ENCODE measurements at regions not wholly inside any gene's neighbourhood (a gene's known extent, or its start where the extent isn't known, plus 50 kb on each side); places are given as distances from the start of the nearest gene placed in this dataset.

- CTCF ChIA-PET: no interaction called here
- POLR2A ChIA-PET: no interaction called here
- DNase-seq: no peak
- Histone ChIP-seq H3K27me3 (replicated peaks in 1 of 4; ENCODE audit: control extremely low read depth in 1 of 4, control insufficient read depth in 3 of 4, insufficient read depth in 4 of 4, low read length in 3 of 4) (no peaks in the 10 kb centered on the region), H2AFZ (ENCODE audit: insufficient read depth, low read depth, low read length, poor library complexity, severe bottlenecking) (no peak overlapping the region), H3K4me2 (replicated peaks; ENCODE audit: low read depth, low read length, poor library complexity, severe bottlenecking) (no peak overlapping the region), H3K9me3 (ENCODE audit: control extremely low read depth in 1 of 3, control insufficient read depth in 2 of 3, insufficient read depth in 1 of 3, low read length in 2 of 3) (no peaks in the 10 kb centered on the region), H3K4me1 (ENCODE audit: control insufficient read depth in 2 of 2, insufficient read depth in 2 of 2, low read length in 2 of 2) (no peaks in the 10 kb centered on the region), H3K4me3 (ENCODE audit: control extremely low read depth in 1 of 5, extremely low read depth in 1 of 5, insufficient read depth in 1 of 5, low read depth in 2 of 5, low read length in 4 of 5) (no peak overlapping the region), H3K36me3 (replicated peaks in 1 of 2; ENCODE audit: control extremely low read depth in 1 of 2, control insufficient read depth in 1 of 2, extremely low read depth in 1 of 2, insufficient read depth in 2 of 2, low read length in 1 of 2) (no peaks in the 10 kb centered on the region), H3K27ac (ENCODE audit: low read length in 2 of 2) (no peak overlapping the region), H3K79me2 (ENCODE audit: control insufficient read depth, insufficient read depth, low read length) (no peaks in the 10 kb centered on the region), H3K9ac (ENCODE audit: low read length) (no peak overlapping the region), H4K20me1 (ENCODE audit: control insufficient read depth, insufficient read depth, low read length, poor library complexity, severe bottlenecking) (no peaks in the 10 kb centered on the region)
- no peaks in the 10 kb centered on the region for H3K27me3 Mint-ChIP-seq
- no peak for TF ChIP-seq EZH2 (IDR thresholded peaks at IDR 0.05; ENCODE audit: borderline replicate concordance, insufficient read depth, low read depth, low read length, poor library complexity, severe bottlenecking)
- no peak for TF ChIP-seq CTCF (IDR thresholded peaks at IDR 0.05)
- H3K9me3 Mint-ChIP-seq (ENCODE audit: insufficient read depth): no peaks in the 10 kb centered on the region
- H3K4me1 Mint-ChIP-seq: no peaks in the 10 kb centered on the region
- intact Hi-C loops (cut with micrococcal nuclease): no loop called here
- H3K4me3 Mint-ChIP-seq: no peak overlapping the region
- no peak overlapping the region for H3K27ac Mint-ChIP-seq
- ATAC-seq (ENCODE audit: low read depth): no peak
Measured at GRCh38 chrX:122268353-122268752, 915.7 kb upstream of the GRIA3 start.

GRCh38 chrX:122269243-122269781 lies 914.8 kb upstream of the GRIA3 start:
- Mint-ChIP-seq H3K4me1 (no peaks in the 10 kb centered on the region), H3K9me3 (ENCODE audit: insufficient read depth) (no peaks in the 10 kb centered on the region), H3K27me3 (no peaks in the 10 kb centered on the region), H3K27ac (no peak overlapping the region), H3K4me3 (no peak overlapping the region)
- Histone ChIP-seq H3K4me1 (ENCODE audit: control insufficient read depth in 2 of 2, insufficient read depth in 2 of 2, low read length in 2 of 2) (no peaks in the 10 kb centered on the region), H3K4me3 (ENCODE audit: control extremely low read depth in 1 of 5, extremely low read depth in 1 of 5, insufficient read depth in 1 of 5, low read depth in 2 of 5, low read length in 4 of 5) (no peak overlapping the region), H3K27me3 (replicated peaks in 1 of 4; ENCODE audit: control extremely low read depth in 1 of 4, control insufficient read depth in 3 of 4, insufficient read depth in 4 of 4, low read length in 3 of 4) (no peaks in the 10 kb centered on the region), H2AFZ (ENCODE audit: insufficient read depth, low read depth, low read length, poor library complexity, severe bottlenecking) (no peak overlapping the region), H3K4me2 (replicated peaks; ENCODE audit: low read depth, low read length, poor library complexity, severe bottlenecking) (no peak overlapping the region), H3K9me3 (ENCODE audit: control extremely low read depth in 1 of 3, control insufficient read depth in 2 of 3, insufficient read depth in 1 of 3, low read length in 2 of 3) (no peaks in the 10 kb centered on the region), H4K20me1 (ENCODE audit: control insufficient read depth, insufficient read depth, low read length, poor library complexity, severe bottlenecking) (no peaks in the 10 kb centered on the region), H3K27ac (ENCODE audit: low read length in 2 of 2) (no peak overlapping the region), H3K9ac (ENCODE audit: low read length) (no peak overlapping the region), H3K36me3 (replicated peaks in 1 of 2; ENCODE audit: control extremely low read depth in 1 of 2, control insufficient read depth in 1 of 2, extremely low read depth in 1 of 2, insufficient read depth in 2 of 2, low read length in 1 of 2) (no peaks in the 10 kb centered on the region), H3K79me2 (ENCODE audit: control insufficient read depth, insufficient read depth, low read length) (no peaks in the 10 kb centered on the region)
- TF ChIP-seq EZH2 (IDR thresholded peaks at IDR 0.05; ENCODE audit: borderline replicate concordance, insufficient read depth, low read depth, low read length, poor library complexity, severe bottlenecking): no peak
- no peak for TF ChIP-seq CTCF (IDR thresholded peaks at IDR 0.05)
- intact Hi-C loops (cut with micrococcal nuclease): no loop called here
- ATAC-seq (ENCODE audit: low read depth) (no peak), DNase-seq (no peak)
- ChIA-PET CTCF (no interaction called here), POLR2A (no interaction called here)

Data from B cell (primary cell).